Prostate gland (tissue), 2 donors: ENCODE measurements at regions not wholly inside any gene's neighbourhood (a gene's known extent, or its start where the extent isn't known, plus 50 kb on each side); places are given as distances from the start of the nearest gene placed in this dataset.

Experiments
- DNase-seq: peaks from one replicate; pipeline ENCODE4 v3.0.0-alpha.2; 2019; ENCODE audit warnings: low spot score
- H3K27ac ChIP-seq, 2 donors: fragments of 200-600 bp; sonication (generic); 2 replicates each; pipeline ENCODE4 v1.5.1; 2017 to 2019
- H3K27me3 ChIP-seq: fragments of 200-600 bp; sonication (generic); replicated peaks from 2 replicates; pipeline ENCODE4 v1.5.1; 2019; ENCODE audit not compliant: insufficient read depth
- H3K36me3 ChIP-seq, 2 donors: fragments of 200-600 bp; sonication (generic); 1 replicate in 1 of 2; 2 replicates in 1 of 2; pipeline versions ENCODE4 v1.5.1 to v1.8.1; 2017 to 2019
- H3K4me1 ChIP-seq: fragments of 200-600 bp; sonication (generic); replicated peaks from 2 replicates; pipeline ENCODE4 v1.5.1; 2019
- H3K4me3 ChIP-seq, 2 donors: fragments of 200-600 bp; sonication (generic); 2 replicates each; pipeline ENCODE4 v1.5.1; 2017 to 2019
- H3K9me3 ChIP-seq: fragments of 200-600 bp; sonication (generic); 2 replicates; pipeline ENCODE4 v1.5.1; 2017
- POLR2A ChIP-seq: fragments of 450-650 bp; IDR thresholded peaks from one replicate; pipeline ENCODE4 v1.6.1; 2016; ENCODE audit warnings: antibody characterized with exemption, mild to moderate bottlenecking
- POLR2AphosphoS5 ChIP-seq: sonication (generic); formaldehyde crosslinking; IDR thresholded peaks from one replicate; pipeline ENCODE4 v1.6.1; 2017; ENCODE audit warnings: antibody characterized with exemption
- WGBS: methylation state at CpG from one replicate; pipeline ENCODE4 v1.1.5; 2018; 5-methylcytosine and 5-hydroxymethylcytosine counted together
- intact Hi-C: fragments of 100-400 bp; cut with DNase I; formaldehyde crosslinking; loops from one replicate; pipeline ENCODE4 v1.14.2; 2022
- TF ChIP-seq, protein P1 (sequence below), 4 experiments: fragments of 200-600 bp in 2 of 4; fragments of 450-650 bp in 2 of 4; sonication (generic) in 2 of 4; IDR thresholded peaks; 1 replicate in 3 of 4; 2 replicates in 1 of 4; pipeline ENCODE4 v1.5.1; 2016 to 2019; ENCODE audit warnings: antibody characterized with exemption in 4 of 4, mild to moderate bottlenecking in 2 of 4, moderate library complexity in 2 of 4

DNA sequence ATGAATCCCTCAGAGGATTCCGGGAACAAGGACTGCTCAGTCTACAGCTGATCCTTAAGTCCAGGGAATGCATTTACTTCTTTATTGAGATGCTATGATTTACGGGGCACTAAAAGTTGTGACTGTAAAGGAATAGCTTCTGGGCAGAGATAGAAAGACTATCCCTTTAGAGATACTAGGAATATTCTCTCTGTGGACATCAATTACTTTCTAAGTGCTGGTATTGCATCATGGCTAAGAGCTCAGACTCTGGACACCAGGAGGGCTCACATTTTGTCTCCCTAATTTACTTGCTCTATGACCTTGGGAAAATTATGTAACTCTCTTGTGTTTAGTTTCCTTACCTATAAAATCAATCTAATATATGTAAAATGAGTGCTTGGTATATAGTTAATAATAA, 131.4 kb downstream of the AKAIN1 start:
- no peak for DNase-seq
- Histone ChIP-seq H3K27me3 (no peaks in the 10 kb centered on the region), H3K4me1 (no peaks in the 10 kb centered on the region), H3K4me3 (no peak overlapping the region), H3K36me3 (no peaks in the 10 kb centered on the region), H3K9me3 (no peaks in the 10 kb centered on the region), H3K27ac (no peak overlapping the region)
- TF ChIP-seq, protein P1, sequence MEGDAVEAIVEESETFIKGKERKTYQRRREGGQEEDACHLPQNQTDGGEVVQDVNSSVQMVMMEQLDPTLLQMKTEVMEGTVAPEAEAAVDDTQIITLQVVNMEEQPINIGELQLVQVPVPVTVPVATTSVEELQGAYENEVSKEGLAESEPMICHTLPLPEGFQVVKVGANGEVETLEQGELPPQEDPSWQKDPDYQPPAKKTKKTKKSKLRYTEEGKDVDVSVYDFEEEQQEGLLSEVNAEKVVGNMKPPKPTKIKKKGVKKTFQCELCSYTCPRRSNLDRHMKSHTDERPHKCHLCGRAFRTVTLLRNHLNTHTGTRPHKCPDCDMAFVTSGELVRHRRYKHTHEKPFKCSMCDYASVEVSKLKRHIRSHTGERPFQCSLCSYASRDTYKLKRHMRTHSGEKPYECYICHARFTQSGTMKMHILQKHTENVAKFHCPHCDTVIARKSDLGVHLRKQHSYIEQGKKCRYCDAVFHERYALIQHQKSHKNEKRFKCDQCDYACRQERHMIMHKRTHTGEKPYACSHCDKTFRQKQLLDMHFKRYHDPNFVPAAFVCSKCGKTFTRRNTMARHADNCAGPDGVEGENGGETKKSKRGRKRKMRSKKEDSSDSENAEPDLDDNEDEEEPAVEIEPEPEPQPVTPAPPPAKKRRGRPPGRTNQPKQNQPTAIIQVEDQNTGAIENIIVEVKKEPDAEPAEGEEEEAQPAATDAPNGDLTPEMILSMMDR (IDR thresholded peaks at IDR 0.05) = no peak
- TF ChIP-seq POLR2AphosphoS5 = no peak
- TF ChIP-seq POLR2A = no peak
- intact Hi-C loops = no loop called here
- 78% methylated on average over 2 of the region's 2 CpGs for WGBS

DNA sequence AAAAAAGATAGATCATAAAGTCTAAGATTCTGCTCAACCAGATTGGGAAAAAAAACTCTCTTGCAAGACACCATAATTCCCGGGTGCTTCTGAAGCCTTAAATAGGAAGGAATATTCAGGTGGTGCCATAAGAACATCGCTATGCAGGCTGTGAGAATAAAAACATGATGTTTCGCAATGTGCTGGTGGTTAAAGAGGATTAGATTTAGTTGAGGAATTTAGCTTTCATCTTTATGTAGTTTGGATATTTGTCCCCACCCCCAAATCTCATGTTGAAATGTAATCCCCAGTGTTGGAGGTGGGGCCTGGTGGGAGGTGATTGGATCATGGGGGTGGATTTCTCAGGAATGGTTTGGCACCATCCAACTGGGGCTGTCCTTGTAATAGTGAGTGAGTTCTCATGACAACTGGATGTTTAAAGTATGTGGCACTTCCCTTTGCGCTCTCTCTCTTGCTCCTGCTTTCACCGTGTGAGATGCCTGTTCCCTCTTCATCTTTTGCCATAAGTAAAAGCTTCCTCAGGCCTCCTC, 132.2 kb downstream of the AKAIN1 start:
- Histone ChIP-seq H3K4me3 (no peak overlapping the region), H3K36me3 (no peaks in the 10 kb centered on the region), H3K27me3 (no peaks in the 10 kb centered on the region), H3K27ac (no peak overlapping the region), H3K4me1 (no peaks in the 10 kb centered on the region), H3K9me3 (no peaks in the 10 kb centered on the region)
- TF ChIP-seq, protein P1 (IDR thresholded peaks at IDR 0.05) = no peak
- TF ChIP-seq POLR2A (no peak), POLR2AphosphoS5 (no peak)
- intact Hi-C loops = no loop called here
- DNase-seq = no peak
- 76% methylated on average over 5 of the region's 5 CpGs for WGBS

DNA sequence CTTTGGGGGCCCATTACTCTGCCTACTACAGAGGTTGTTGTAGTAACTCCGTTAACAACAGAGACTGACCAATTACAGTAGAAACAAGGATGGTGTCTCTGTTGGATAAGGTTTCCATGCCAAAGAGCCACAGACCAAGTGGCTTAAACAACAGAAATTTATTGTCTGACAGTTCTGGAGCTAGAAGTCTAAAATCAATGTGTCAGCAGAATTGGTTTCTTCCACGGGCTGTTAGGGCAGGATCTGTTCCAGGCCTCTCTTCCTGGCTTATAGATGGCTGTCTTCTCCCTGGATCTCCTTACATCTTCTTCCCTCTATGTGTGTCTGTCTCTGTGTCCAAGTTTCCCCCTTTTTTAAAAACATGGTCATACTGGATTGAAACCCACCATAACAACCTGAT, 135.3 kb downstream of the AKAIN1 start:
- no peaks in the 10 kb centered on the region for H3K36me3 ChIP-seq
- TF ChIP-seq, protein P1 (IDR thresholded peaks at IDR 0.05) = no peak
- TF ChIP-seq POLR2A (no peak), POLR2AphosphoS5 (no peak)
- intact Hi-C loops = no loop called here
- H3K27me3 ChIP-seq = no peaks in the 10 kb centered on the region
- DNase-seq = no peak
- no peaks in the 10 kb centered on the region for H3K9me3 ChIP-seq
- no peak overlapping the region for H3K27ac ChIP-seq
- H3K4me1 ChIP-seq = no peaks in the 10 kb centered on the region
- H3K4me3 ChIP-seq = no peak overlapping the region
- 72% methylated on average over 2 of the region's 2 CpGs for WGBS

DNA sequence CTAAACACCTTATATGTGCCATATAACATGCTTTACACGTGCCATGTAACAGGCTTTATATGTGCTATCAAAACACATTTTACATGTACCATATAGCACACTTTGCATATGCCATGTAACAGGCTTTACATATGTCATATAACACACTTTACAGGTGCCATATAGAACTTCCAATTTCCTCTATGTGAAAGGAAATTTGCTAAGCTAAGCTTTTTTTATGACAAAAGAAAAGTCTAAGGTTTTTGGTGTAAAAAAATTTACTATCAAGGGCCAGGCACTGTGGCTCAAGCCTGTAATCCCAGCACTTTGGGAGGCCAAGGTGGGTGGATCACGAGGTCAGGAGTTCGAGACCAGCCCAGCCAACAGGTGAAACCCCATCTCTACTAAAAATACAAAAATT, 136.5 kb downstream of the AKAIN1 start:
- TF ChIP-seq, protein P1 (IDR thresholded peaks at IDR 0.05) = no peak
- TF ChIP-seq POLR2A = no peak
- no peak for TF ChIP-seq POLR2AphosphoS5
- Histone ChIP-seq H3K27ac (no peak overlapping the region), H3K36me3 (no peaks in the 10 kb centered on the region), H3K4me1 (no peaks in the 10 kb centered on the region), H3K9me3 (no peaks in the 10 kb centered on the region), H3K4me3 (no peak overlapping the region), H3K27me3 (no peaks in the 10 kb centered on the region)
- WGBS = 85% methylated on average over 3 of the region's 3 CpGs
- no peak for DNase-seq
- intact Hi-C loops = no loop called here

DNA sequence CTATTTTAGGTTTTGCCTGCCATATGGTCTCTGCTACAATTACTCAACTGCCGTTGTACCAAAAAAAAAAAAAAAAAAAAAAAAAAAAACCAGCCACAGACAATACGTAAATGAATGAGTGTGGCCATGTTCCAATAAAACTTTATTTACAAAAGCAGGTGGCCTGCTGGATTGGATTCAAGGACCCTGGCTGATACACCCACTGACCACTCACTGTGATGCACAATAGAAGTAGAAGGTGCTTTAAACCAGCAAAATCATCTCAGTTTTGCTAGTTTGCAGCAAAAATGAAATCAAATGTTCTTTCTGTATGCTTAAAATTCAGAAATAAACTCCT, 137.4 kb downstream of the AKAIN1 start:
- no peak overlapping the region for H3K4me3 ChIP-seq
- no peaks in the 10 kb centered on the region for H3K9me3 ChIP-seq
- no peaks in the 10 kb centered on the region for H3K4me1 ChIP-seq
- intact Hi-C loops = loop anchor here (10.0 kb wide), 1 partner anchor 955 kb away; no protein-coding TSS in a partner anchor
- TF ChIP-seq POLR2A (no peak), POLR2AphosphoS5 (no peak)
- TF ChIP-seq, protein P1 (IDR thresholded peaks at IDR 0.05) = no peak
- no peak for DNase-seq
- H3K27me3 ChIP-seq = no peaks in the 10 kb centered on the region
- WGBS = 39% methylated on average over 2 of the region's 2 CpGs
- H3K27ac ChIP-seq = no peak overlapping the region
- H3K36me3 ChIP-seq = no peaks in the 10 kb centered on the region
